OCI-LY1 (cell line): ENCODE measurements at regions not wholly inside any gene's neighbourhood (a gene's known extent, or its start where the extent isn't known, plus 50 kb on each side); places are given as distances from the start of the nearest gene placed in this dataset.

Experiments used
- CTCF ChIP-seq: fragments of 200-600 bp; sonication (generic), shearing (Covaris generic); IDR thresholded peaks from 2 replicates; pipeline ENCODE4 v1.5.1; 2017; ENCODE audit warnings: mild to moderate bottlenecking, antibody characterized with exemption, low read length, moderate library complexity, mixed read lengths
- EZH2 ChIP-seq: fragments of 200-600 bp; sonication (generic), shearing (Covaris generic); IDR thresholded peaks from 2 replicates; pipeline ENCODE4 v1.8.0; 2017; ENCODE audit warnings: borderline replicate concordance, mixed run types, mild to moderate bottlenecking, antibody characterized with exemption, low read length, moderate library complexity, mixed read lengths

GRCh38 chr11:121901886-121902285 is 214.1 kb downstream of the BLID start:
- TF ChIP-seq CTCF (no peak), EZH2 (no peak)
